ENCODE measurements at regions not wholly inside any gene's neighbourhood (a gene's known extent, or its start where the extent isn't known, plus 50 kb on each side); places are given as distances from the start of the nearest gene placed in this dataset.
"Not testable (repeated sequence)": the region's sequence is repeated elsewhere in the genome, so short reads cannot be mapped to it uniquely, and the experiment has no call there.

GRCh38 chr20:12072954-12073264, 155.2 kb downstream of the BTBD3 start:
- DNase-seq: no peak

- no peak for DNase-seq
These were observed 156.5 kb downstream of the BTBD3 start for GRCh38 chr20:12074111-12074655.

DNA sequence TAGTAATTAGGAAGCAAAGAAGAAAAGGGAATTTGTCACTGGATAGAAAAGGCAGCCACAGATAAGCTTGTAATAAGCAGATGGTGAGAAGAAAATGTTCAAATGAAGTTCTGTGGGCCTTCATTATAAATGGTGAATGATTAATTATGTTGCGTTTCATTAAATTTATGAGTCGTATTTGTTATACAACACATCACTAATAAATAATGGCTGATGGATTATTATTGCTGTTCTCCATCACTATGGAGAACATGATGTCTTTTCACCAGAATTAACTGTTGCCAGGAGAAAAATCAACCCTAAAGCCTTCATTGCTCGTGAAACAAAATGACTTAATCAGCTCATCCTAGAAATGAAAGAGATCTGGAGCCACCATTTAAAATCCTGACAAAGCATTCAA, 158.5 kb downstream of the BTBD3 start:
- no peak for DNase-seq

GRCh38 chr20:12077875-12078274, 160.2 kb downstream of the BTBD3 start:
- no peak for DNase-seq

DNA sequence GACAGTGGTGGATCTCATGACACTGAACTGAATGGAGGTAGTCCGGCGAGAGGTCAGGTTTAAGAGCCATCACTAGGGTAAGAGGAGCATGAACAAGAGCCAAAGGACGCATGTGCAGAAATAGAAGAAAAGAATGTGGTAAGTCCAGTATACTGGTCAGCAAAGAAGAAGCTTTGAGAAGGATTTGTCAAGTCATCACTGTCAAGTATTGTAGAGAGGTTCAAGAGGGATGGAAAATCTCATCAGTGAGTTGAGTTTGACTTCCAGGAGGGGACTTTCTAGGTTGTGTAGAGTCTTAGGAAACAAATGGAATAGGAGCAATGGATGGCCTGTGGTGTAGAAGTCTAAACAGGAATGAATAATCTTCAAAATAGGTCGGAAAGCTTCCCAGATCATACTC, 161.8 kb downstream of the BTBD3 start:
- no peak for DNase-seq

GRCh38 chr20:12083269-12083668, 165.6 kb downstream of the BTBD3 start:
- DNase-seq: no peak

DNA sequence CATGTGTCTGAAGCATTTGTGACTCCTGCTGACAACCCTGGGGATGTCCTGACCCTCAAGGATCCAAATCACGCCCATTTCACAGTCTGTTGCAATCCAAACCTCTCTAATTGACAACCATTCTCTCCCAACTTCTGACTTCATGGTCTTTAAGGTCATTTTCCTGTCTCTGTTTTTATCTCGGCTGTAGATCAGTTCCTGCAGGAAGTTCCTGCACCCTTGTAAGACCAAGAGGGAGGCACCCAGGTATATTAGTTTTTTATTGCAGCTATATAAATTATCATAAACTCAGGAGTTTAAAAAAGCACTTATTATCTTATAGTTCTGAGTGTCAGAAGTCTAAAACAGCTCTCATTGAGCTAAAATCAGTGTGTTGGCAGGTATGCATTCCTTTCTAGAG, 166.8 kb downstream of the BTBD3 start:
- no peak for DNase-seq

DNA sequence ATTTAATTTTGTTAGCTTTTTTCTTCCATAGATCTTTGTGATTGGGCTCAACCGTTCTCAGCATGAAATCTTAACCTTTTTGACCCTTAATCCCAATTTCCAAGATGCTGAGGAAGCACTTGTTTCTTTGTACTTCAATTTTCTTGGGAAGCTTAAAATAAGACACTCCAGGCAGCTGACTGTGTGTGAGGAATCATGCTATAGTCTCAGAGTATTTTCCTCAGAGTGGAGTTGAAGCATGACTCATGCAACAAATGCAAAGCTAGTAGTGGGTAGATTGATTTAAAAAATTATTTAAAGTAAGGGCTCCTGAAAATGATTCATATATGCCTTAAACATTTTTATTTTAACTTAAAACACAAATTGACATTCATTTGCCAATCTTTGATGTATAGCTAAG, 168.7 kb downstream of the BTBD3 start:
- DNase-seq: no peak

GRCh38 chr20:12090920-12091319, 173.2 kb downstream of the BTBD3 start:
- no peak for DNase-seq

- DNase-seq: no peak
These were observed 175.5 kb downstream of the BTBD3 start for GRCh38 chr20:12093057-12093796.

GRCh38 chr20:12093797-12094190, 176.1 kb downstream of the BTBD3 start:
- DNase-seq: not testable (repeated sequence)

DNA sequence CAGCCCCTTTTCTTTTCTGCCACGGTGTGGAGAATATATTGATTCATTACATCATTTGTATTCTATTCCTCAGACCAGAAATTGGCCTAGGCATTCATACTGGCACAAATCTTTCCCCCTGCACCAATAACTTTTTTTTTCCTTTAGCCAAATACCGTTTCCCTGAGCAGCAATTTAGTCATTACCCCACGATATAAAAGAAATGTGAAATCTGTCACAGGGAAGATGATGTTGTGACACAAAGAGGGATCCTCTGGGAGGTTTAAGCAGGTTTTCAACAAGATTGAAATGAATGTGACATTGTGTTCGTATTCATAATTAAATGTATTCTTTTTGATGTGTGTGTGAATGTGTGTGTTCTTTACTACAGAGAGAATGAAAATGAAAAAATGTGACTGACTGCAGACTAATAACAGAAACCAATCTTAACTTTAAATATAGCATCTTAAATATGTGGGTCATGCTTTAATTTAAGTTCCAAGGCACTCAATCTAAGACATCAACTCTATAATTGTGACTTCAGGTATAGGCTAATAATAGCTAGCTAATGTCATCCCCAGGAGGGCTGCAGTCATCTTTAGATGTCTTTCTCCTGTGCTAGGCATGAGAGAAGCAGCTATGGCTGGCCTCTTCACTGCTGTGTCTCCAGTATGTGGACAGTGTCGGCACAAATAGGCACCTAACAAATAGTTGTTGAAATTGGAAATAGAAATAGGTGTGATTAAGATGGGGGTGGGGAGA, 177.7 kb downstream of the BTBD3 start:
- no peak for DNase-seq

DNA sequence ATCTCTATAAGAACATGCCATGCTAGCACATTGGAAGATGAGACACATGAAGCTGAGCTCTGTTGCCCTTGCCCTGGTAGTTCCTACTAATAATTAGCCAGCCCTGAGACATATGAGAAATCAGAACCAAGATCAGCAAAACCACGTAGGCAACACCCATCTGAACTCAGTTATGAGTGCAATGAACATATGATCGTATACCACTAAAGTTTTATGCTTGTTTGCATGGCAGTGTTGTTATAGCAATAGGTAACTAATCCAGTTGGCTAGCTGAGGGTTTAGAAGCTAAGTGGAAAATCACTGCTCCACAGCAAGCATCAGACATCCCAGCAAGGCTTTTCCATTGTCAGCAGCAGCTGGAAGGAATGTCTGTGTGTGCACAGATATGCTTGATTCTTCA, 180.7 kb downstream of the BTBD3 start:
- DNase-seq: no peak

GRCh38 chr20:12108846-12109245, 191.2 kb downstream of the BTBD3 start:
- no peak for DNase-seq

GRCh38 chr20:12110274-12110673, 192.6 kb downstream of the BTBD3 start:
- no peak for DNase-seq

GRCh38 chr20:12110711-12111110, 193.0 kb downstream of the BTBD3 start:
- DNase-seq: no peak

DNA sequence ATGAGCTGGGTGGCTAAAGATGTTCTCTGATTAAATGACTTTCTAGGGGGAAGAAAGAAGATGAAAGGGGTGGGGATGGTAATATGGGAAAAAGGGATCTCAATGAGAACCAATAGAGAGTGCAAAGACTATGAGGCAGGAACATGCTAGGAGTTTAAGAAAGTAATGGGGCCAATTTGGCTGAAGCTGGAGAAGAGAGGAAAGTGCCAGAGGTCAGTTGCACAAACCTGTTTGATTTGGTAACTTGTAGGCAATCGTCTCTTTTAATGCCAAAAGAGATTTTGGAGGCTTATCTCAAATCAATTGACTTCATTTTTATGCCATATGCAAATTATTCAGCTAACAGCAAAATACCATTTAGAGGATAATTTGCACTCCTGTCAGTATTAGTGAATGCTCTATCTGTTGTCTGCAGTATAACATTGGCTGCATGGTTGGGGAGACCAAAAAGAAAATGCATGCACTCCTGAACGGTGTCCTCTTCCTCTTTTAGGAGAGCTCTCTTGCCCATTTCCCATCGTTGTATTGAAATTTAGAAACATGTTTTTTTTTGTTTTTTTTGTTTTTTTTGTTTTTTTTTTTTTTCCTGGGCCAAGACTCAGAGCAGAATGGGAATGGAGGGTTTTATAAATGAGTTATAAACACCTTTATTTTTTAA, 193.9 kb downstream of the BTBD3 start:
- no peak for DNase-seq

DNA sequence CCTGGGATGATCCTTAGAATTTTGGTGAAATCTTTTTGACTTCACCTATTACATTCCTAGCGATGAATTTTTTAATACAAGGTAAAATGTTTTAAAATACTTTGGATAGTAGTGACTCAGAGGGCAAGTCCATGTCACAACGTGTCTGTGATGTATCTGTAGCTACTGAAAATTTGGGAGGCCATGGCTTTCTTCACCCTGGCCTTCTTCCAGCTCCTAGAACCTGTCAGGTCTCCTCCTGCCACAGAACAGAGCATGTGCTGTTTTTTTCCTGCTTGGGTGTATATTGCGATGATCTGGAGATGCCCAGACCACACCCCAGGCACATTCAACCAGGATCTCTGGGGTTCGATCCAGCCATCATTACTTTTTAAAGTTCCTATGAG, 194.4 kb downstream of the BTBD3 start:
- DNase-seq: no peak

GRCh38 chr20:12112665-12113064, 195.0 kb downstream of the BTBD3 start:
- no peak for DNase-seq

DNA sequence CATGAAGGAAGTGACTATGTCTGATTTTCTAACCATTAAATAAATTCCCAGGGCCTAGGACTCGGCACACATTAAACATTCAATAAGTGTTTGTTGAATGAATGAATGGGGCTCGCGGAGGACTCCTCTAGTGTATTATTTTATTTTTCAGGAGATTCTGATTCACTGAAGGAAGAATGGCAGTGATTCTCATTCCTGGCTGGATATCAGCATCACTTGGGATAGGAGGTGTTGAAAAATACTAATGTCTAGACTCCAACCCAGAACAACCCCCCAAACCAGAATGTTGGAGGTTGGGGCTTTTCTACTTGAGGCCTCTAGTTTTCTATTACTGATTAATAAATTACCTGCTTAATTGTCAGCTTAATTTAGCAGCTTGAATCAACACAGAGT, 195.4 kb downstream of the BTBD3 start:
- no peak for DNase-seq

DNA sequence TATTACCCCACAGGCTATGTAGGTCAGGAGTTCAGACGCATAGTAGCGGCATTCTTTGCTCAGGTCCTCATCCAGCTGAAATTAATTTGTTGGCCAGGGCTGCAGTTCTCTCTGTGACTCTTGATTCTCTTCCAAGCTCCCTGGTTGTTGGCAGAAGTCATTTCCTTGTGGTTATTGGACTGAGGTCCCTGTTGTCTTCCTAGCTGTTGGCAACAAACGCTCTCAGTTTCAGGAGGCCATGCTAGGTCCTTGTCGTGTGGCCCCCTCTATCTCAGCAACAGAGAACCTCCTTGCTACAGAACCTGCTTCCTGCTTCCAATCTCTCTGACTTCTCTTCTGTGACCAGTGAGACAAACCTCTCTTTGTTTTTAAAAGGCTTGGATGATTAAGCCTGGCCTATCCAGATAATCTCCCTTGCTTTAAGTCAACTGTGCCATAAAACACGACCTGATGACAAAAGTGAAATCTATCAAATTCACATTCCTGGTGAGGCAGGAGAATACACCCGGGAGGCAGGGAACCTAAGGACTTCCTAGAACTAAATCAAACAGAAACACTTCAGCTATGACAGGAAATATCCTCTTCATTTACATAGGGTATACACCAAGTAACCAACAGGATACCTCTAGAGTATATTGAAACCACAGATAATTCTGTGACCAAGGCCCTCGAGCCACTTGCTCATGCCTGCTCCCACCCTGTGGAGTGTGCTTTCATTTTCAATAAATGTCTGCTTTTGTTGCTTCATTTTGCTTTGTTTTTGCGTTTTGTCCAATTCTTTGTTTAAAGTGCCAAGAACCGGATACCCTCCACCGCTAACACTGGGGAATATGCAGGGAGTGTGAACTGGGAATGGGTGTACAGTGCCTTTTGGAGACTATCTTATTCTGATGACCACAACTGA, 196.0 kb downstream of the BTBD3 start:
- DNase-seq: no peak

GRCh38 chr20:12129114-12129513, 211.4 kb downstream of the BTBD3 start:
- not testable (repeated sequence) for DNase-seq

- DNase-seq: not testable (repeated sequence)
These were observed 211.8 kb downstream of the BTBD3 start for GRCh38 chr20:12129532-12129931.
